K562 (cell line): ENCODE measurements at regions not wholly inside any gene's neighbourhood (a gene's known extent, or its start where the extent isn't known, plus 50 kb on each side); places are given as distances from the start of the nearest gene placed in this dataset.

Experiments
- DIDO1 ChIP-seq: fragments of 450-650 bp; IDR thresholded peaks from 2 replicates; pipeline ENCODE4 v1.6.1; 2016; ENCODE audit warnings: low read depth, missing biosample characterization, missing genetic modification characterization
- LCOR ChIP-seq: sonication (generic); formaldehyde crosslinking; IDR thresholded peaks from 2 replicates; pipeline ENCODE4 v1.8.0; 2022; ENCODE audit warnings: mild to moderate bottlenecking, missing genetic modification reagents
- NR4A1 ChIP-seq, 2 experiments: fragments of 250-450 bp in 1 of 2; fragments of 450-650 bp in 1 of 2; sonication (Bioruptor Pico) in 1 of 2; IDR thresholded peaks; 2 replicates each; pipeline versions ENCODE4 v1.4.0 to v1.6.1; 2016 to 2020; ENCODE audit warnings: mild to moderate bottlenecking in 2 of 2, missing compliant biosample characterization in 1 of 2, missing genetic modification characterization in 1 of 2, moderate library complexity in 1 of 2
- RAD21 ChIP-seq, 2 experiments: fragments of 250-450 bp in 1 of 2; fragments of 450-650 bp in 1 of 2; sonication (Bioruptor Pico) in 1 of 2; formaldehyde crosslinking in 1 of 2; IDR thresholded peaks in 1 of 2; conservative IDR thresholded peaks in 1 of 2; 2 replicates each; pipeline versions ENCODE4 v1.4.0 to v1.8.0; 2020 to 2022; ENCODE audit warnings: mild to moderate bottlenecking in 2 of 2, moderate library complexity in 1 of 2
- RBM15 ChIP-seq: fragments of 200-400 bp; formaldehyde crosslinking; IDR thresholded peaks from 2 replicates; pipeline ENCODE4 v1.6.1; 2018; ENCODE audit warnings: mild to moderate bottlenecking, low read length, moderate library complexity; ENCODE audit not compliant: insufficient read depth
- SAFB ChIP-seq: fragments of 200-400 bp; formaldehyde crosslinking; IDR thresholded peaks from 2 replicates; pipeline ENCODE4 v1.6.1; 2017; ENCODE audit warnings: low read depth, low read length, borderline replicate concordance
- SAFB2 ChIP-seq: fragments of 200-400 bp; formaldehyde crosslinking; IDR thresholded peaks from 2 replicates; pipeline ENCODE4 v1.6.1; 2018; ENCODE audit warnings: borderline replicate concordance, low read length, low read depth, moderate library complexity; ENCODE audit not compliant: severe bottlenecking
- TCF3 ChIP-seq: sonication (generic); formaldehyde crosslinking; IDR thresholded peaks from 2 replicates; pipeline ENCODE4 v1.4.0; 2020; ENCODE audit warnings: mild to moderate bottlenecking, missing genetic modification reagents
- TF ChIP-seq, protein P1 (sequence below): fragments of 450-650 bp; IDR thresholded peaks from 2 replicates; pipeline ENCODE4 v1.6.1; 2016; ENCODE audit warnings: mild to moderate bottlenecking, moderate library complexity
- TF ChIP-seq, protein P2 (sequence below): fragments of 450-650 bp; IDR thresholded peaks from 2 replicates; pipeline ENCODE4 v1.6.1; 2016; ENCODE audit warnings: antibody characterized with exemption
- TF ChIP-seq, protein P3 (sequence below): fragments of 250-450 bp; sonication (Bioruptor Pico); IDR thresholded peaks from 2 replicates; pipeline ENCODE4 v1.5.1; 2021; ENCODE audit warnings: mild to moderate bottlenecking

DNA sequence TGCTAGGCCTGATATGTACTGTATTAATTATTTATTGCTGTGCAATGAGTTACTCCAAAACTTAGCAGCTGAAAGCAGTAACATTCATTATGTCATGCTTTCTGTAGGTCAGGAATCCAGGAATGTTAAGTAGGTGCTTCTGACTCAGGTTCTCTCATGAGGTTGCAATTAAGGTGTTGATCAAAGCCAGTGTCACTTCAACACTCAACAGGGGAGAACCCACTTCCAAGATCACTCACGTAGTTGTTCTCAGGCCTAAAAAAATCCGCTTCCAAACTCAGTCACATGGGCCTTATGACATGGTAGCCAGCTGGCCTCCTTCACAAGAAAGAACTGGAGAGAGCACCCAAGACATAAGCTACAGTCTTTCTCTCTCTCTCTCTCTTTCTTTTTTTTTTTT lies 211.1 kb upstream of the NBEA start (continued):
- TF ChIP-seq, protein P1, sequence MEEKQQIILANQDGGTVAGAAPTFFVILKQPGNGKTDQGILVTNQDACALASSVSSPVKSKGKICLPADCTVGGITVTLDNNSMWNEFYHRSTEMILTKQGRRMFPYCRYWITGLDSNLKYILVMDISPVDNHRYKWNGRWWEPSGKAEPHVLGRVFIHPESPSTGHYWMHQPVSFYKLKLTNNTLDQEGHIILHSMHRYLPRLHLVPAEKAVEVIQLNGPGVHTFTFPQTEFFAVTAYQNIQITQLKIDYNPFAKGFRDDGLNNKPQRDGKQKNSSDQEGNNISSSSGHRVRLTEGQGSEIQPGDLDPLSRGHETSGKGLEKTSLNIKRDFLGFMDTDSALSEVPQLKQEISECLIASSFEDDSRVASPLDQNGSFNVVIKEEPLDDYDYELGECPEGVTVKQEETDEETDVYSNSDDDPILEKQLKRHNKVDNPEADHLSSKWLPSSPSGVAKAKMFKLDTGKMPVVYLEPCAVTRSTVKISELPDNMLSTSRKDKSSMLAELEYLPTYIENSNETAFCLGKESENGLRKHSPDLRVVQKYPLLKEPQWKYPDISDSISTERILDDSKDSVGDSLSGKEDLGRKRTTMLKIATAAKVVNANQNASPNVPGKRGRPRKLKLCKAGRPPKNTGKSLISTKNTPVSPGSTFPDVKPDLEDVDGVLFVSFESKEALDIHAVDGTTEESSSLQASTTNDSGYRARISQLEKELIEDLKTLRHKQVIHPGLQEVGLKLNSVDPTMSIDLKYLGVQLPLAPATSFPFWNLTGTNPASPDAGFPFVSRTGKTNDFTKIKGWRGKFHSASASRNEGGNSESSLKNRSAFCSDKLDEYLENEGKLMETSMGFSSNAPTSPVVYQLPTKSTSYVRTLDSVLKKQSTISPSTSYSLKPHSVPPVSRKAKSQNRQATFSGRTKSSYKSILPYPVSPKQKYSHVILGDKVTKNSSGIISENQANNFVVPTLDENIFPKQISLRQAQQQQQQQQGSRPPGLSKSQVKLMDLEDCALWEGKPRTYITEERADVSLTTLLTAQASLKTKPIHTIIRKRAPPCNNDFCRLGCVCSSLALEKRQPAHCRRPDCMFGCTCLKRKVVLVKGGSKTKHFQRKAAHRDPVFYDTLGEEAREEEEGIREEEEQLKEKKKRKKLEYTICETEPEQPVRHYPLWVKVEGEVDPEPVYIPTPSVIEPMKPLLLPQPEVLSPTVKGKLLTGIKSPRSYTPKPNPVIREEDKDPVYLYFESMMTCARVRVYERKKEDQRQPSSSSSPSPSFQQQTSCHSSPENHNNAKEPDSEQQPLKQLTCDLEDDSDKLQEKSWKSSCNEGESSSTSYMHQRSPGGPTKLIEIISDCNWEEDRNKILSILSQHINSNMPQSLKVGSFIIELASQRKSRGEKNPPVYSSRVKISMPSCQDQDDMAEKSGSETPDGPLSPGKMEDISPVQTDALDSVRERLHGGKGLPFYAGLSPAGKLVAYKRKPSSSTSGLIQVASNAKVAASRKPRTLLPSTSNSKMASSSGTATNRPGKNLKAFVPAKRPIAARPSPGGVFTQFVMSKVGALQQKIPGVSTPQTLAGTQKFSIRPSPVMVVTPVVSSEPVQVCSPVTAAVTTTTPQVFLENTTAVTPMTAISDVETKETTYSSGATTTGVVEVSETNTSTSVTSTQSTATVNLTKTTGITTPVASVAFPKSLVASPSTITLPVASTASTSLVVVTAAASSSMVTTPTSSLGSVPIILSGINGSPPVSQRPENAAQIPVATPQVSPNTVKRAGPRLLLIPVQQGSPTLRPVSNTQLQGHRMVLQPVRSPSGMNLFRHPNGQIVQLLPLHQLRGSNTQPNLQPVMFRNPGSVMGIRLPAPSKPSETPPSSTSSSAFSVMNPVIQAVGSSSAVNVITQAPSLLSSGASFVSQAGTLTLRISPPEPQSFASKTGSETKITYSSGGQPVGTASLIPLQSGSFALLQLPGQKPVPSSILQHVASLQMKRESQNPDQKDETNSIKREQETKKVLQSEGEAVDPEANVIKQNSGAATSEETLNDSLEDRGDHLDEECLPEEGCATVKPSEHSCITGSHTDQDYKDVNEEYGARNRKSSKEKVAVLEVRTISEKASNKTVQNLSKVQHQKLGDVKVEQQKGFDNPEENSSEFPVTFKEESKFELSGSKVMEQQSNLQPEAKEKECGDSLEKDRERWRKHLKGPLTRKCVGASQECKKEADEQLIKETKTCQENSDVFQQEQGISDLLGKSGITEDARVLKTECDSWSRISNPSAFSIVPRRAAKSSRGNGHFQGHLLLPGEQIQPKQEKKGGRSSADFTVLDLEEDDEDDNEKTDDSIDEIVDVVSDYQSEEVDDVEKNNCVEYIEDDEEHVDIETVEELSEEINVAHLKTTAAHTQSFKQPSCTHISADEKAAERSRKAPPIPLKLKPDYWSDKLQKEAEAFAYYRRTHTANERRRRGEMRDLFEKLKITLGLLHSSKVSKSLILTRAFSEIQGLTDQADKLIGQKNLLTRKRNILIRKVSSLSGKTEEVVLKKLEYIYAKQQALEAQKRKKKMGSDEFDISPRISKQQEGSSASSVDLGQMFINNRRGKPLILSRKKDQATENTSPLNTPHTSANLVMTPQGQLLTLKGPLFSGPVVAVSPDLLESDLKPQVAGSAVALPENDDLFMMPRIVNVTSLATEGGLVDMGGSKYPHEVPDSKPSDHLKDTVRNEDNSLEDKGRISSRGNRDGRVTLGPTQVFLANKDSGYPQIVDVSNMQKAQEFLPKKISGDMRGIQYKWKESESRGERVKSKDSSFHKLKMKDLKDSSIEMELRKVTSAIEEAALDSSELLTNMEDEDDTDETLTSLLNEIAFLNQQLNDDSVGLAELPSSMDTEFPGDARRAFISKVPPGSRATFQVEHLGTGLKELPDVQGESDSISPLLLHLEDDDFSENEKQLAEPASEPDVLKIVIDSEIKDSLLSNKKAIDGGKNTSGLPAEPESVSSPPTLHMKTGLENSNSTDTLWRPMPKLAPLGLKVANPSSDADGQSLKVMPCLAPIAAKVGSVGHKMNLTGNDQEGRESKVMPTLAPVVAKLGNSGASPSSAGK: no peak
- TF ChIP-seq, protein P2, sequence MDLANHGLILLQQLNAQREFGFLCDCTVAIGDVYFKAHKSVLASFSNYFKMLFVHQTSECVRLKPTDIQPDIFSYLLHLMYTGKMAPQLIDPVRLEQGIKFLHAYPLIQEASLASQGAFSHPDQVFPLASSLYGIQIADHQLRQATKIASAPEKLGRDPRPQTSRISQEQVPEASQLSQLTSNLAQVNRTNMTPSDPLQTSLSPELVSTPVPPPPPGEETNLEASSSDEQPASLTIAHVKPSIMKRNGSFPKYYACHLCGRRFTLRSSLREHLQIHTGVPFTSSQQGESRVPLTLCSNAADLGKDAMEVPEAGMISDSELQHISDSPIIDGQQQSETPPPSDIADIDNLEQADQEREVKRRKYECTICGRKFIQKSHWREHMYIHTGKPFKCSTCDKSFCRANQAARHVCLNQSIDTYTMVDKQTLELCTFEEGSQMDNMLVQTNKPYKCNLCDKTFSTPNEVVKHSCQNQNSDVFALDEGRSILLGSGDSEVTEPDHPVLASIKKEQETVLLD: no peak
- TF ChIP-seq SAFB (no peak), SAFB2 (no peak), RAD21 (CRISPR knock-in tag; conservative IDR thresholded peaks at IDR 0.05 in 1 of 2, IDR thresholded peaks at IDR 0.05 in 1 of 2) (no peak), NR4A1 (CRISPR knock-in tag; IDR thresholded peaks at IDR 0.05) (no peak), NR4A1 (tag; IDR thresholded peaks at IDR 0.05) (no peak), TCF3 (CRISPR knock-in tag) (no peak), DIDO1 (no peak), RBM15 (no peak), LCOR (CRISPR knock-in tag) (no peak)
- TF ChIP-seq, protein P3, sequence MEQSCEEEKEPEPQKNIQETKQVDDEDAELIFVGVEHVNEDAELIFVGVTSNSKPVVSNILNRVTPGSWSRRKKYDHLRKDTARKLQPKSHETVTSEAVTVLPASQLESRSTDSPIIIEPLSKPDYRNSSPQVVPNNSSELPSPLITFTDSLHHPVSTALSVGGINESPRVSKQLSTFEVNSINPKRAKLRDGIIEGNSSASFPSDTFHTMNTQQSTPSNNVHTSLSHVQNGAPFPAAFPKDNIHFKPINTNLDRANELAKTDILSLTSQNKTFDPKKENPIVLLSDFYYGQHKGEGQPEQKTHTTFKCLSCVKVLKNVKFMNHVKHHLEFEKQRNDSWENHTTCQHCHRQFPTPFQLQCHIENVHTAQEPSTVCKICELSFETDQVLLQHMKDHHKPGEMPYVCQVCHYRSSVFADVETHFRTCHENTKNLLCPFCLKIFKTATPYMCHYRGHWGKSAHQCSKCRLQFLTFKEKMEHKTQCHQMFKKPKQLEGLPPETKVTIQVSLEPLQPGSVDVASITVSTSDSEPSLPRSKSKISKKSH (CRISPR knock-in tag): no peak
